CD1c-positive myeloid dendritic cell (primary cell): ENCODE measurements at regions not wholly inside any gene's neighbourhood (a gene's known extent, or its start where the extent isn't known, plus 50 kb on each side); places are given as distances from the start of the nearest gene placed in this dataset.
A peak's percentile ranks its signal among the peaks of the same experiment; 100 is the strongest.
"Not testable (repeated sequence)": the region's sequence is repeated elsewhere in the genome, so short reads cannot be mapped to it uniquely, and the experiment has no call there.

ENCODE experiments used
- DNase-seq: peaks from one replicate; pipeline ENCODE4 v3.0.0-alpha.2; 2016; ENCODE audit errors: extremely low spot score

- DNase-seq: no peak
These were observed 217.0 kb upstream of the OBI1 start for GRCh38 chr13:78875792-78876580.

DNA sequence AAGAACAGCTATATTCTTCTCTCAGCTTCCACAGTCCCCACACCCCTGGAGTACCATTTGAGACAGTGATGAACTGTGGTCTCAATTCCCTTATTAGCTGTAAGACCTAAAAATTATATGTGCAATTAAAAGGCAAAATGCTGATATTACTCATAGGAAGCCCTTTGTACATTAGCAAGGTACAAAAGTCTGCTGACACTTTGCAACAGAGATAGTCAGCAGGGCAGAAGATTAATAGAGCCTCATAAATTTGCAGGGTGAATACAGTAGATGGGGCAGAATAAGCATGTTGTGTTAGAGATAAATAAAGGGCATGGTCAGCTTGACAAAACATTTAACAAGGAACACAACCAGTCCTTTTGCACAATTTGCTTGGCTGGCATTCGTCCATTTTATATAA lies 210.0 kb upstream of the OBI1 start:
- no peak for DNase-seq

GRCh38 chr13:78867655-78868054 lies 208.7 kb upstream of the OBI1 start:
- no peak for DNase-seq

- DNase-seq: not testable (repeated sequence)
These were observed 207.1 kb upstream of the OBI1 start for GRCh38 chr13:78866076-78866475.

GRCh38 chr13:78862446-78862845 lies 203.5 kb upstream of the OBI1 start:
- DNase-seq: no peak

GRCh38 chr13:78852709-78853108 lies 193.8 kb upstream of the OBI1 start:
- no peak for DNase-seq

- peak; percentile 2 for DNase-seq
These were observed 186.9 kb upstream of the OBI1 start for GRCh38 chr13:78845656-78846365.

DNA sequence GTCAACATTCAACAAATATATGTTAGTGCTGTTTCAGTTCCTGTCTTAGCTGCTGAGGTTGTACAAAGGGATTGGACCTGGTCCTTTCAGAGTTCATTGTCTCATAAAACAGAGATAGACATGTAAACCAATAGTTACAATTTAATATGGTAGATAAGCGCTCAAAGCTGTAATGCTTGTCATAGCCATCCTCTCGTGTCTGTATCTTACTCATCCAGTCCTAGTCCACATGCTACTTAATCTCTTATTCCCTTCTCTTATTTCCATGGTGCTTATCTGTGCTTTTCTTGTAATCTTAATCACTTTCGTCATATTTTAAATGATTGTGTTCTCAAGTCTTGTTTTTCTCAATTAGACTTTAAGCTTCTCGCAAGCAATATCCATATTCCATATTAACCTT lies 185.2 kb upstream of the OBI1 start:
- no peak for DNase-seq

DNA sequence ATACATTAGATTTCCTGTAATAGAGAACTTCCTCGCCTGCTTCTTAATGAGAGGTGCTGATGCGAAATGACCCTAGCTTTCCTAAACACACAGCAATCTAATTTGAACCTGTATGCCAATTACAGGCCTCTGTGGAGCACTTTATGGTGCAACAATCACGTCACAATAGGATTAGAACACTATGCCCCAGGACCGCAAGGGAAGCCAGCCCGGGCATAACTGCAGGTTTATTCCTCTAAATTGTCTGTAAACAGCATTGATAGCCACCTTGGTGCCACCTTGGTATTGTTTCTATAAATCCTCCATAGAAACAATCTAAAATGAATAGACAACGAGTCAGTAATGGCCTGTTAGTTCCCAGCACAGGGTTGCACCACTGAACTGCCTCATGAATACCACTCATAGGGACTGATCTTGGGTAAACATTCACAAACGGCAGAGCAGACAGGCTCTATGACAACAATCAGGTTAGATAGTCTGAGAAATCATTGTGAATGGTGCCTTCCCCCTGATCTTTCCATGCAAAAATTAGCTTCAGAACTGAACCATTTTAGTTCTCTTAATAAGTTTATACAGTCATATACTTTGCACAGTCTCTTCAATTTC lies 182.5 kb upstream of the OBI1 start:
- no peak for DNase-seq

DNA sequence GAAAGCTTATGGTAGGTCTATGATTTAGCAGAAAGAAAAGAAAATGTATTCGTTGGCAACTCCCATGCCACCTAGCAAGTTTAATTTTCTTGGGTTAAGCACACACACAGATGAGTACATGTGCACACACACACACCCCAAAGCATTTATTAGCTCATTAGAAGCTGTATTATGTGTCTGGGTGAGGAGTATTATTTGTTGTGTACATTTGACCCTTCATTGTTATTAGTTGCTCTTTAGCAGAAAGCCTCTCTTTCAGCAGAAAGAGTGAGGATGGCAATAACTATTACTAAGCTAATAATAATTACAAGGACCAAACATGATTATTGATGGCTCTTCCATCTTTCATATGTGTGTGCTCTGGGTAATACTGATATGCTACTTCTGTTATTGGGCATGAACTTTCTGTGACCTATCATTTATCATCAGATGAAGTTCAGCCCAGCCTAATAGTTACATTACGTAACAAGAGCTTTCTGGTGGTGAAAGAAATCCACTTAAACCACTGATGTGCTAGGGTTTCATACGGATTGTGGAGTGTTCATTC lies 177.4 kb upstream of the OBI1 start:
- no peak for DNase-seq

GRCh38 chr13:78832461-78832860 lies 173.5 kb upstream of the OBI1 start:
- no peak for DNase-seq

GRCh38 chr13:78830508-78830907 lies 171.6 kb upstream of the OBI1 start:
- DNase-seq: no peak

DNA sequence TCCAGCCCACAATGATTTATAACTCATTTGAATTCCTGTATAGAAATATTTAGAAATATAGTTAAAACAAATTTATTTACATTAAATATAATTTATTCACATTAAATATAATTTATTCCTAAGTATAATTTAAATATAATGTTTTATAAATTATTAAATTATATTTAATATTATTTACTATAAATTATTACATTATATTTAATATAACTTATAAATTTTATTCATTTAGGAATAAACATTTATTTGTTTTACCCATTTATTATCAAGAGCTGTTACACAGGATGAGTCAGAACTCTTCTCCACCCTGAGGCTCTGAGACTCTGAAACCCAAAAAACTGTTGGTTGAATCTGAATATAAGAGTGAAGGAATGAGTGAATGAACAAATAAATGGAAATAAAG lies 170.9 kb upstream of the OBI1 start:
- no peak for DNase-seq

DNA sequence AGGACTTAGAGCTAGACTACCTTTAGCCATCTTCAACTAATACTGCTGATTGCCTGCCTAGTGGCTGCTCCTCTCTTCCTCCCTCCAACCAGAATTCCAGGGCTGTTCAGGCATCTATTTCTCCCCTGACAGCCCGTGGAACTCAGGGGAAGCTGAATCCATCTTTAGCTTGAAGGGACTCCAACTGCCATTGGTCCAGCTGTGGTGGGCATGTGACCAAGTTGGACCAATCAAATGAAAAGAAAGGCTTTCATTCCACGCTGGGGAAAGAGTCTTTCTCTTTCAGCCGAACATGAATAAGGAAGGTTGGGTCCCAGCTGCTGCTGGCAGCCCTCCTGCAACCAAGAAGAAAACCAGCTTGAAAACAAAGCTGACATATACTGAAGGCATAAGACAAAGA lies 168.5 kb upstream of the OBI1 start:
- DNase-seq: no peak

DNA sequence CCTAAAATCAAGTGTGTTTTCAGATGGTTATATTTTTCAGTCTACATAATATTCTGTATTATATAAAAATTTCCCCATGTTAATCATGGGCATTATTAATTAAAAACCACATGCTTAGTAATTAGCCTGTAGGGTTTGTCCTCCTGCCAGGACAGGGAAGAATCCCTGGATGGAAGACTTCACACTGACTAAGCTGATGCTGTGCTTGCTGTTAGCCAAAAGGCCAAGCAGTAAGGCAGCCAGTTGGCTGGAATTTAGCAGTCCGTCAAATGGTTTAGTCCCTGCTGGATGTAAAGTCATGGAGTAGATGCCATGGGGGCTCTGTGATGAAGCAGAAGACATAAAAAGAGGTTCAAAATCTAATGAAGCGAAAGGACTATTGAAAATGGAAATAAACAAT lies 168.0 kb upstream of the OBI1 start:
- DNase-seq: no peak

- no peak for DNase-seq
These were observed 167.4 kb upstream of the OBI1 start for GRCh38 chr13:78826312-78826711.

- no peak for DNase-seq
These were observed 161.6 kb upstream of the OBI1 start for GRCh38 chr13:78820541-78820940.

GRCh38 chr13:78816592-78816991 lies 157.6 kb upstream of the OBI1 start:
- DNase-seq: no peak

DNA sequence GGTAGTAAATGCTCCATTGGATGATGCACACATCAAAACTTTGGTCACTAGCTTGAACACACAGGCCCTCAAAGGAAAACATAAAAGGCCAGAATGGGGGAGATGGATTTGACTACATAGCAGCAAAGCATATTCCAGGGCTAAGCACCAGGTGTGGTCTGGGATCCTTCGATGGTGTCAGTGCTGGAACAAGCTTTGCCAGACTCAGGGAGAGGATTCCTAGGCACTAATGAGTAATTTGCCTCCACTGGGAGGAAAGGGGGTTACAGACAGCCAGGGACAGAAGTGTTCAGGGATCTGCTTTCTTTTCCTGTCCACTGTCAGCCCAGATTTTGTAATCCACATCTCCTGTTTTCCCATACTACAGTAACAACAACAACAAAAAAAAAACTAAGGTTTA lies 157.2 kb upstream of the OBI1 start:
- DNase-seq: no peak

GRCh38 chr13:78806457-78806856 lies 147.5 kb upstream of the OBI1 start:
- no peak for DNase-seq

DNA sequence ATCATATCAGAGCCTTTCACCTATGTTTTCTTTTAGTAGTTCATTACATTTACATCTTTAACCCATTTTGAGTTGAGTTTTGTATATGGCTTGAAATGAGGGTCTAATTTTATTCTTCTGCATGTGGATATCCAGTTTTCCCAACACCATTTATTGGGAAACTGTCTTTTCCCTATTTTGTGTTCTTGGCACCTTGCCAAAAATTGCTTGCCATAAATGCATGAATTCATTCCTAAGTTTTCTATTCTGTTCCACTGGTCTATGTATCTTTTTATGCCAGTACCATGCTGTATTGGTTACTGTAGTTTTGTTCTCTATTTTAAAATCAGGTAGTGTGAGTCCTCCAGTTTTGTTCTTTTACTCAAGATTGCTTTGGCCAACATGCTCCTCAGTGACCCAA lies 144.0 kb upstream of the OBI1 start:
- DNase-seq: no peak

DNA sequence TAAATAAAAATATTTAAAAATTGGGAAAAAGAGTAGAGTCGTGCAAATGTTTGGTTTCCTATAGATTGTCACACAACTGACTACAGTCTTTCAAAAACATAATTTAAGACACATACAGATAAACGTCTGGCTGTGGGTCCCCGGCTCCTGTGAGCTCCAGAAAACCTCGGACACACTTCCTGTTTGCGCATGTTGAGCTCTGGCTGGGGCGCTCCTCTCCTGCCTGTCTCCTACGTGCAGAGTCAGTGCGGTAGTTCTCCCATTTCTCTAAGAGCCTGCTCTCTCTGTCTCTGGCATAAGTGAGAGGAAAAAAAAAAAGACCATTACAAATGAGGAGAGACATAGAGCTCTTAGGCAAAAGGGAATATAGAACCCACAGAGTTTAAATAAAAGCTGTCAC lies 128.2 kb upstream of the OBI1 start:
- no peak for DNase-seq

- DNase-seq: no peak
These were observed 127.5 kb upstream of the OBI1 start for GRCh38 chr13:78786459-78786858.
